Sigmoid colon (tissue), 4 donors: ENCODE measurements at regions not wholly inside any gene's neighbourhood (a gene's known extent, or its start where the extent isn't known, plus 50 kb on each side); places are given as distances from the start of the nearest gene placed in this dataset.

Experiments used
- CTCF ChIP-seq, 4 experiments: fragments of 450-650 bp in 3 of 4; fragments of 200-600 bp in 1 of 4; IDR thresholded peaks; one replicate each; pipeline ENCODE4 v1.5.1; 2016 to 2019; ENCODE audit warnings: antibody characterized with exemption in 4 of 4, mild to moderate bottlenecking in 3 of 4, moderate library complexity in 2 of 4
- EP300 ChIP-seq, 4 donors: sonication (generic); formaldehyde crosslinking; IDR thresholded peaks; one replicate each; pipeline ENCODE4 v1.6.1; 2017; ENCODE audit warnings: antibody characterized with exemption in 4 of 4
- POLR2A ChIP-seq, 2 donors: fragments of 450-650 bp; IDR thresholded peaks; one replicate each; pipeline ENCODE4 v1.6.1; 2016; ENCODE audit warnings: antibody characterized with exemption in 2 of 2, mild to moderate bottlenecking in 2 of 2, moderate library complexity in 2 of 2
- POLR2AphosphoS5 ChIP-seq, 4 donors: sonication (generic); formaldehyde crosslinking; IDR thresholded peaks; one replicate each; pipeline ENCODE4 v1.6.1; 2017; ENCODE audit warnings: antibody characterized with exemption in 4 of 4

GRCh38 chr4:57331959-57332358 lies 221.8 kb upstream of the IGFBP7 start:
- TF ChIP-seq POLR2A (IDR thresholded peaks at IDR 0.05) (no peak), CTCF (IDR thresholded peaks at IDR 0.05) (no peak), POLR2AphosphoS5 (IDR thresholded peaks at IDR 0.05) (no peak), EP300 (IDR thresholded peaks at IDR 0.05) (no peak)
